HL-60 (cell line): ENCODE measurements at regions not wholly inside any gene's neighbourhood (a gene's known extent, or its start where the extent isn't known, plus 50 kb on each side); places are given as distances from the start of the nearest gene placed in this dataset.

Source experiments
- DNase-seq, 2 experiments: peaks; one replicate each; pipeline ENCODE4 v3.0.0-alpha.2; 2010 to 2020; ENCODE audit warnings: low read depth in 1 of 2, low spot score in 1 of 2
- H3K27ac ChIP-seq: fragments of 250-450 bp; sonication (Bioruptor Pico); replicated peaks from 2 replicates; pipeline ENCODE4 v1.5.1; 2020; ENCODE audit warnings: mild to moderate bottlenecking, moderate library complexity
- H3K27me3 ChIP-seq: fragments of 250-450 bp; sonication (Bioruptor Pico); 2 replicates; pipeline ENCODE4 v1.5.1; 2021; ENCODE audit warnings: mild to moderate bottlenecking, moderate library complexity; ENCODE audit not compliant: insufficient read depth, poor library complexity, severe bottlenecking
- H3K4me3 ChIP-seq: replicated peaks from 2 replicates; pipeline ENCODE4 v1.5.1; 2011; ENCODE audit warnings: mild to moderate bottlenecking, control low read depth, low read length; ENCODE audit not compliant: insufficient read depth
- CTCF ChIP-seq: IDR thresholded peaks from one replicate; pipeline ENCODE4 v1.5.1; 2011; ENCODE audit warnings: low read length, control low read depth, inconsistent platforms; ENCODE audit not compliant: insufficient read depth
- GABPA ChIP-seq: IDR thresholded peaks from 2 replicates; pipeline ENCODE4 v1.6.1; 2012; ENCODE audit warnings: low read depth
- POLR2AphosphoS5 ChIP-seq: IDR thresholded peaks from 2 replicates; pipeline ENCODE4 v1.6.1; 2012; ENCODE audit warnings: low read depth
- SPI1 ChIP-seq: IDR thresholded peaks from 2 replicates; pipeline ENCODE4 v1.6.1; 2012; ENCODE audit warnings: low read depth, mild to moderate bottlenecking, borderline replicate concordance
- TF ChIP-seq, protein P1 (sequence below): IDR thresholded peaks from 2 replicates; pipeline ENCODE4 v1.6.1; 2012; ENCODE audit warnings: low read depth; ENCODE audit not compliant: insufficient replicate concordance

DNA sequence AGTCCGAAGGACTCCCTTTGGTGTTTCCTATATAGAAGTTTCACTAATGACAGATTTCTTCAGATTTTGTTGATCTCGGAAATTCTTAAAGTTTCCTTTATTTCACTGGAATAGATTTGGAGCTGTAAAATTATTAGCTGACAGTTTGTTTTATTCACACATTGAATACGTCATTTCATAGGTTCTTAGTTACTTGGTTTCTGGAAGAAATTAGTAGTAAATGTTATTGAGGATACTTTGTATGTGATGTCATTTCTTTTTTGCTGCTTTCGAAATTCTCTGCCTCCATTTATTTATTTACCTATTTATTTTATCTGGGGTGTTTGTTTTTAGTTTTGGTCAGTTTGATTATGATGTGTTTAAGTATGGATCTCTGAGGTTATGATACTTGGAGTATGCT, 1205.9 kb upstream of the GYPC start:
- no peaks in the 10 kb centered on the region for H3K27me3 ChIP-seq
- DNase-seq = no peak
- no peak overlapping the region for H3K27ac ChIP-seq
- H3K4me3 ChIP-seq = no peak overlapping the region
- no peak for TF ChIP-seq GABPA
- no peak for TF ChIP-seq CTCF
- TF ChIP-seq, protein P1, sequence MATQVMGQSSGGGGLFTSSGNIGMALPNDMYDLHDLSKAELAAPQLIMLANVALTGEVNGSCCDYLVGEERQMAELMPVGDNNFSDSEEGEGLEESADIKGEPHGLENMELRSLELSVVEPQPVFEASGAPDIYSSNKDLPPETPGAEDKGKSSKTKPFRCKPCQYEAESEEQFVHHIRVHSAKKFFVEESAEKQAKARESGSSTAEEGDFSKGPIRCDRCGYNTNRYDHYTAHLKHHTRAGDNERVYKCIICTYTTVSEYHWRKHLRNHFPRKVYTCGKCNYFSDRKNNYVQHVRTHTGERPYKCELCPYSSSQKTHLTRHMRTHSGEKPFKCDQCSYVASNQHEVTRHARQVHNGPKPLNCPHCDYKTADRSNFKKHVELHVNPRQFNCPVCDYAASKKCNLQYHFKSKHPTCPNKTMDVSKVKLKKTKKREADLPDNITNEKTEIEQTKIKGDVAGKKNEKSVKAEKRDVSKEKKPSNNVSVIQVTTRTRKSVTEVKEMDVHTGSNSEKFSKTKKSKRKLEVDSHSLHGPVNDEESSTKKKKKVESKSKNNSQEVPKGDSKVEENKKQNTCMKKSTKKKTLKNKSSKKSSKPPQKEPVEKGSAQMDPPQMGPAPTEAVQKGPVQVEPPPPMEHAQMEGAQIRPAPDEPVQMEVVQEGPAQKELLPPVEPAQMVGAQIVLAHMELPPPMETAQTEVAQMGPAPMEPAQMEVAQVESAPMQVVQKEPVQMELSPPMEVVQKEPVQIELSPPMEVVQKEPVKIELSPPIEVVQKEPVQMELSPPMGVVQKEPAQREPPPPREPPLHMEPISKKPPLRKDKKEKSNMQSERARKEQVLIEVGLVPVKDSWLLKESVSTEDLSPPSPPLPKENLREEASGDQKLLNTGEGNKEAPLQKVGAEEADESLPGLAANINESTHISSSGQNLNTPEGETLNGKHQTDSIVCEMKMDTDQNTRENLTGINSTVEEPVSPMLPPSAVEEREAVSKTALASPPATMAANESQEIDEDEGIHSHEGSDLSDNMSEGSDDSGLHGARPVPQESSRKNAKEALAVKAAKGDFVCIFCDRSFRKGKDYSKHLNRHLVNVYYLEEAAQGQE = no peak
- no peak for TF ChIP-seq POLR2AphosphoS5
- no peak for TF ChIP-seq SPI1

GRCh38 chr2:125455110-125455509, 1200.8 kb upstream of the GYPC start:
- Histone ChIP-seq H3K4me3 (no peak overlapping the region), H3K27me3 (no peaks in the 10 kb centered on the region), H3K27ac (no peak overlapping the region)
- TF ChIP-seq SPI1 (no peak), POLR2AphosphoS5 (no peak), GABPA (no peak), CTCF (no peak)
- TF ChIP-seq, protein P1 = no peak
- DNase-seq = no peak

- TF ChIP-seq SPI1 (no peak), GABPA (no peak), CTCF (no peak), POLR2AphosphoS5 (no peak)
- TF ChIP-seq, protein P1 = no peak
- Histone ChIP-seq H3K27me3 (no peaks in the 10 kb centered on the region), H3K27ac (no peak overlapping the region), H3K4me3 (no peak overlapping the region)
- no peak for DNase-seq
These were observed 1199.1 kb upstream of the GYPC start for GRCh38 chr2:125456693-125457363.
